HepG2 (cell line): ENCODE measurements at regions not wholly inside any gene's neighbourhood (a gene's known extent, or its start where the extent isn't known, plus 50 kb on each side); places are given as distances from the start of the nearest gene placed in this dataset.

Experiments used
- ATAC-seq: fragments of 200-7000 bp; cut with Tn5 transposase; 3 replicates; pipeline ENCODE4 v1.9.1; 2020; ENCODE audit warnings: mild to moderate bottlenecking, moderate library complexity
- BruUV-seq: library from RNA; stranded (reverse); fragments of 400-500 nt; replicated peaks from 2 replicates; lab custom pipeline; 2021; lab: Mats Ljungman, UMichigan
- CTCF ChIA-PET: fragments of 300-600 bp; formaldehyde crosslinking; extraction: SDS; loops from one replicate; lab custom pipeline; 2021; ENCODE audit warnings: low total read pairs, inconsistent platforms, low intra/inter-chr PET ratio; lab: Yijun Ruan, JAX
- POLR2A ChIA-PET: fragments of 350-600 bp; sonication (Branson Sonifier 250); formaldehyde crosslinking; loops from one replicate; lab custom pipeline; 2020; ENCODE audit warnings: antibody characterized with exemption, inconsistent platforms; lab: Yijun Ruan, JAX
- DNase-seq: peaks from one replicate; pipeline ENCODE4 v3.0.0-alpha.2; 2015; ENCODE audit warnings: low spot score
- FAIRE-seq: peaks from 3 replicates; lab custom pipeline; 2011; peaks lifted over from hg19 to GRCh38; lab: Jason Lieb, UNC
- H2AFZ ChIP-seq: one replicate; pipeline ENCODE4 v1.6.1; 2011; ENCODE audit warnings: low read length, inconsistent platforms
- H3K27ac ChIP-seq: fragments of 300-600 bp; 3 replicates; pipeline ENCODE4 v1.8.0; 2011; ENCODE audit warnings: mixed run types, mild to moderate bottlenecking, mixed read lengths, low read length, inconsistent platforms; ENCODE audit not compliant: insufficient read depth; ENCODE audit errors: extremely low read length
- H3K27me3 ChIP-seq, 2 experiments: fragments of 200-600 bp in 1 of 2; 2 replicates in 1 of 2; 3 replicates in 1 of 2; pipeline versions ENCODE4 v1.6.0 to v1.8.0; 2011; ENCODE audit warnings: low read length in 2 of 2, mild to moderate bottlenecking in 2 of 2, moderate library complexity in 2 of 2, inconsistent platforms in 1 of 2; ENCODE audit not compliant: insufficient read depth in 2 of 2, control insufficient read depth in 1 of 2
- H3K36me3 ChIP-seq, 2 experiments: fragments of 200-600 bp in 1 of 2; replicated peaks in 1 of 2; 2 replicates in 1 of 2; 3 replicates in 1 of 2; pipeline versions ENCODE4 v1.5.1 to v1.8.0; 2011; ENCODE audit warnings: low read length in 2 of 2, inconsistent platforms in 1 of 2; ENCODE audit not compliant: insufficient read depth in 2 of 2, control insufficient read depth in 1 of 2
- H3K4me1 ChIP-seq: 2 replicates; pipeline ENCODE4 v1.5.1; 2012; ENCODE audit warnings: low read length, inconsistent platforms; ENCODE audit not compliant: insufficient read depth
- H3K4me2 ChIP-seq: 2 replicates; pipeline ENCODE4 v1.6.0; 2011; ENCODE audit warnings: low read depth, low read length, inconsistent platforms
- H3K4me3 ChIP-seq, 3 experiments: fragments of 200-600 bp in 1 of 3; sonication (generic), shearing (Covaris generic) in 1 of 3; replicated peaks in 1 of 3; 2 replicates each; pipeline ENCODE4 v1.5.1; 2011 to 2016; ENCODE audit warnings: low read length in 3 of 3, inconsistent platforms in 2 of 3, low read depth in 2 of 3, mild to moderate bottlenecking in 2 of 3, control low read depth in 1 of 3, mixed read lengths in 1 of 3; ENCODE audit not compliant: insufficient read depth in 1 of 3
- H3K79me2 ChIP-seq: one replicate; pipeline ENCODE4 v1.6.1; 2011; ENCODE audit warnings: low read length, inconsistent platforms; ENCODE audit not compliant: insufficient read depth
- H3K9ac ChIP-seq: 2 replicates; pipeline ENCODE4 v1.6.0; 2011; ENCODE audit warnings: mild to moderate bottlenecking, low read depth, low read length, inconsistent platforms; ENCODE audit not compliant: insufficient read depth
- H3K9me3 ChIP-seq: 2 replicates; pipeline ENCODE4 v1.5.1; 2012; ENCODE audit warnings: mild to moderate bottlenecking, low read length
- H4K20me1 ChIP-seq: 2 replicates; pipeline ENCODE4 v1.6.0; 2011; ENCODE audit warnings: inconsistent platforms, mild to moderate bottlenecking, low read length, moderate library complexity; ENCODE audit not compliant: insufficient read depth
- ARID2 ChIP-seq: sonication (generic); formaldehyde crosslinking; IDR thresholded peaks from 2 replicates; pipeline ENCODE4 v1.8.1; 2022; ENCODE audit warnings: mild to moderate bottlenecking, missing genetic modification reagents, borderline replicate concordance
- EZH2 ChIP-seq: conservative IDR thresholded peaks from 2 replicates; pipeline ENCODE4 v1.6.1; 2012; ENCODE audit warnings: mild to moderate bottlenecking, low read depth, low read length, moderate library complexity
- JUNB ChIP-seq: sonication (generic); formaldehyde crosslinking; IDR thresholded peaks from 2 replicates; pipeline ENCODE4 v1.8.0; 2022; ENCODE audit warnings: missing genetic modification reagents, mild to moderate bottlenecking, borderline replicate concordance
- KAT8 ChIP-seq: IDR thresholded peaks from 2 replicates; pipeline ENCODE4 v1.6.1; 2016; ENCODE audit warnings: missing genetic modification reagents, missing compliant biosample characterization
- NFIB ChIP-seq: sonication (generic); formaldehyde crosslinking; IDR thresholded peaks from 2 replicates; pipeline ENCODE4 v1.9.0; 2021; ENCODE audit warnings: missing genetic modification reagents, mild to moderate bottlenecking, borderline replicate concordance
- SIN3B ChIP-seq: fragments of 150-350 bp; IDR thresholded peaks from 2 replicates; pipeline ENCODE4 v1.6.1; 2014; ENCODE audit warnings: low read length
- SMARCE1 ChIP-seq: fragments of 450-650 bp; IDR thresholded peaks from 2 replicates; pipeline ENCODE4 v1.6.1; 2017; ENCODE audit warnings: borderline replicate concordance
- YEATS2 ChIP-seq: sonication (generic); formaldehyde crosslinking; IDR thresholded peaks from 2 replicates; pipeline ENCODE4 v1.4.0; 2020; ENCODE audit warnings: missing genetic modification reagents, borderline replicate concordance
- ZFAT ChIP-seq: sonication (generic); formaldehyde crosslinking; conservative IDR thresholded peaks from 2 replicates; pipeline ENCODE4 v1.8.1; 2023; ENCODE audit warnings: missing genetic modification reagents, inconsistent platforms
- ZFP36L2 ChIP-seq: sonication (generic); formaldehyde crosslinking; IDR thresholded peaks from 2 replicates; pipeline ENCODE4 v1.4.0; 2020; ENCODE audit warnings: missing genetic modification reagents
- ZNF350 ChIP-seq: sonication (generic); formaldehyde crosslinking; IDR thresholded peaks from 2 replicates; pipeline ENCODE4 v1.4.0; 2020; ENCODE audit warnings: mild to moderate bottlenecking, low read depth, missing genetic modification reagents, borderline replicate concordance
- ZNF446 ChIP-seq: sonication (generic); formaldehyde crosslinking; IDR thresholded peaks from 2 replicates; pipeline ENCODE4 v1.5.0; 2020; ENCODE audit warnings: mild to moderate bottlenecking, missing genetic modification reagents
- ZNF451 ChIP-seq: sonication (generic); formaldehyde crosslinking; IDR thresholded peaks from 2 replicates; pipeline ENCODE4 v1.5.0; 2020; ENCODE audit warnings: mild to moderate bottlenecking, missing genetic modification reagents
- ZNF563 ChIP-seq: sonication (generic); formaldehyde crosslinking; IDR thresholded peaks from 2 replicates; pipeline ENCODE4 v1.8.0; 2022; ENCODE audit warnings: mild to moderate bottlenecking, moderate library complexity, missing genetic modification reagents
- ZNF567 ChIP-seq: sonication (generic); formaldehyde crosslinking; IDR thresholded peaks from 2 replicates; pipeline ENCODE4 v1.8.1; 2023; ENCODE audit warnings: mild to moderate bottlenecking, missing genetic modification reagents, borderline replicate concordance
- ZNF615 ChIP-seq: sonication (generic); formaldehyde crosslinking; IDR thresholded peaks from 2 replicates; pipeline ENCODE4 v1.5.0; 2020; ENCODE audit warnings: mild to moderate bottlenecking, missing genetic modification reagents, borderline replicate concordance
- in situ Hi-C: cut with HindIII; loops from 2 replicates; pipeline ENCODE4 v1.10.0; 2017; ENCODE audit warnings: low pct_unique_long_range_greater_than_20kb; ENCODE audit not compliant: extremely low pct_ligation_motif_present
- intact Hi-C: fragments of 100-400 bp; cut with micrococcal nuclease; formaldehyde crosslinking; loops from one replicate; pipeline ENCODE4 v1.10.0; 2022; ENCODE audit not compliant: unreplicated experiment
- TF ChIP-seq, protein P1 (sequence below): IDR thresholded peaks from 2 replicates; pipeline ENCODE4 v1.6.1; 2016; ENCODE audit warnings: mild to moderate bottlenecking
- TF ChIP-seq, protein P2 (sequence below): sonication (generic); formaldehyde crosslinking; IDR thresholded peaks from 2 replicates; pipeline ENCODE4 v1.5.0; 2020; ENCODE audit warnings: mild to moderate bottlenecking, missing genetic modification reagents, borderline replicate concordance

DNA sequence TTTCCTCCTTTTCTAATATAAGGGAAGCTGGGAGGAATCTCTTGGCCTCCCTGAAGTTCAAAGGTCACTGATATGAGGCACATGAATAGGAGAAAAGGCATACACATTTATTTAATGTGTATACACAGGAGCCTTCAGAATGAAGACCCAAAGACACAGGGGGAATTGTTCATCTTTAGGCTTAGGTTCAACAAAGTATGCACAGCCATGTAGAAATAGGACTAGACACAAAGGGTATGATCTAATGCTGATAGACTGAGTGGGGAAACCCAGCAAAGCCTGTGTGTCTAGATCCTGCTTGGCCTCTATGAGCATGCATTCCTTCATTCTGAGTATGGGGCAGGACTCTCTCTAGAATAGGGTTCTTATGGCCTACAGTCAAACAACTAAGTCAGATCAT, 177.1 kb upstream of the RFC3 start:
- ChIA-PET CTCF (no interaction called here), POLR2A (interaction anchor here (0.8 to 8.0 kb wide), 8 partner anchors 23 to 98 kb away, joined by 3 to 127 read pairs (median 6); no protein-coding TSS in a partner anchor)
- Histone ChIP-seq H3K4me3 (no peak overlapping the region), H3K4me2 (peak overlapping the region; percentile 23; the same call in 1 of the 2 replicates), H3K27me3 (no peaks in the 10 kb centered on the region), H3K9ac (peak overlapping the region; percentile 54), H4K20me1 (no peaks in the 10 kb centered on the region), H3K36me3 (no peaks in the 10 kb centered on the region), H3K27ac (peak overlapping the region; percentile 97), H2AFZ (no peak overlapping the region), H3K79me2 (peaks cover 7% of the 10 kb centered on the region), H3K9me3 (no peaks in the 10 kb centered on the region), H3K4me1 (peaks cover 88% of the 10 kb centered on the region)
- intact Hi-C loops: loop anchor here (1.0 kb wide), 1 partner anchor 82 kb away; no protein-coding TSS in a partner anchor
- peak; percentile 86 for FAIRE-seq
- DNase-seq: peak; percentile 90
- in situ Hi-C loops: loop anchor here (5.0 kb wide), 1 partner anchor 36 kb away; no protein-coding TSS in a partner anchor
- peak; percentile 12; the same call in 2 of the 3 replicates for ATAC-seq
- no TSS peak for BruUV-seq
- TF ChIP-seq ZNF615 (CRISPR knock-in tag) (no peak), ZNF446 (CRISPR knock-in tag) (no peak), ZNF563 (CRISPR knock-in tag) (no peak), ZNF567 (CRISPR knock-in tag) (no peak), ZNF451 (CRISPR knock-in tag) (no peak), ARID2 (no peak), SMARCE1 (no peak), EZH2 (no peak), JUNB (CRISPR knock-in tag) (no peak), ZFAT (CRISPR knock-in tag) (no peak), NFIB (no peak), ZFP36L2 (CRISPR knock-in tag) (no peak), KAT8 (no peak), ZNF350 (CRISPR knock-in tag) (no peak), YEATS2 (CRISPR knock-in tag) (no peak), SIN3B (no peak)
- TF ChIP-seq, protein P1, sequence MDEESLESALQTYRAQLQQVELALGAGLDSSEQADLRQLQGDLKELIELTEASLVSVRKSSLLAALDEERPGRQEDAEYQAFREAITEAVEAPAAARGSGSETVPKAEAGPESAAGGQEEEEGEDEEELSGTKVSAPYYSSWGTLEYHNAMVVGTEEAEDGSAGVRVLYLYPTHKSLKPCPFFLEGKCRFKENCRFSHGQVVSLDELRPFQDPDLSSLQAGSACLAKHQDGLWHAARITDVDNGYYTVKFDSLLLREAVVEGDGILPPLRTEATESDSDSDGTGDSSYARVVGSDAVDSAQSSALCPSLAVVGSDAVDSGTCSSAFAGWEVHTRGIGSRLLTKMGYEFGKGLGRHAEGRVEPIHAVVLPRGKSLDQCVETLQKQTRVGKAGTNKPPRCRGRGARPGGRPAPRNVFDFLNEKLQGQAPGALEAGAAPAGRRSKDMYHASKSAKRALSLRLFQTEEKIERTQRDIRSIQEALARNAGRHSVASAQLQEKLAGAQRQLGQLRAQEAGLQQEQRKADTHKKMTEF (CRISPR knock-in tag): no peak
- TF ChIP-seq, protein P2, sequence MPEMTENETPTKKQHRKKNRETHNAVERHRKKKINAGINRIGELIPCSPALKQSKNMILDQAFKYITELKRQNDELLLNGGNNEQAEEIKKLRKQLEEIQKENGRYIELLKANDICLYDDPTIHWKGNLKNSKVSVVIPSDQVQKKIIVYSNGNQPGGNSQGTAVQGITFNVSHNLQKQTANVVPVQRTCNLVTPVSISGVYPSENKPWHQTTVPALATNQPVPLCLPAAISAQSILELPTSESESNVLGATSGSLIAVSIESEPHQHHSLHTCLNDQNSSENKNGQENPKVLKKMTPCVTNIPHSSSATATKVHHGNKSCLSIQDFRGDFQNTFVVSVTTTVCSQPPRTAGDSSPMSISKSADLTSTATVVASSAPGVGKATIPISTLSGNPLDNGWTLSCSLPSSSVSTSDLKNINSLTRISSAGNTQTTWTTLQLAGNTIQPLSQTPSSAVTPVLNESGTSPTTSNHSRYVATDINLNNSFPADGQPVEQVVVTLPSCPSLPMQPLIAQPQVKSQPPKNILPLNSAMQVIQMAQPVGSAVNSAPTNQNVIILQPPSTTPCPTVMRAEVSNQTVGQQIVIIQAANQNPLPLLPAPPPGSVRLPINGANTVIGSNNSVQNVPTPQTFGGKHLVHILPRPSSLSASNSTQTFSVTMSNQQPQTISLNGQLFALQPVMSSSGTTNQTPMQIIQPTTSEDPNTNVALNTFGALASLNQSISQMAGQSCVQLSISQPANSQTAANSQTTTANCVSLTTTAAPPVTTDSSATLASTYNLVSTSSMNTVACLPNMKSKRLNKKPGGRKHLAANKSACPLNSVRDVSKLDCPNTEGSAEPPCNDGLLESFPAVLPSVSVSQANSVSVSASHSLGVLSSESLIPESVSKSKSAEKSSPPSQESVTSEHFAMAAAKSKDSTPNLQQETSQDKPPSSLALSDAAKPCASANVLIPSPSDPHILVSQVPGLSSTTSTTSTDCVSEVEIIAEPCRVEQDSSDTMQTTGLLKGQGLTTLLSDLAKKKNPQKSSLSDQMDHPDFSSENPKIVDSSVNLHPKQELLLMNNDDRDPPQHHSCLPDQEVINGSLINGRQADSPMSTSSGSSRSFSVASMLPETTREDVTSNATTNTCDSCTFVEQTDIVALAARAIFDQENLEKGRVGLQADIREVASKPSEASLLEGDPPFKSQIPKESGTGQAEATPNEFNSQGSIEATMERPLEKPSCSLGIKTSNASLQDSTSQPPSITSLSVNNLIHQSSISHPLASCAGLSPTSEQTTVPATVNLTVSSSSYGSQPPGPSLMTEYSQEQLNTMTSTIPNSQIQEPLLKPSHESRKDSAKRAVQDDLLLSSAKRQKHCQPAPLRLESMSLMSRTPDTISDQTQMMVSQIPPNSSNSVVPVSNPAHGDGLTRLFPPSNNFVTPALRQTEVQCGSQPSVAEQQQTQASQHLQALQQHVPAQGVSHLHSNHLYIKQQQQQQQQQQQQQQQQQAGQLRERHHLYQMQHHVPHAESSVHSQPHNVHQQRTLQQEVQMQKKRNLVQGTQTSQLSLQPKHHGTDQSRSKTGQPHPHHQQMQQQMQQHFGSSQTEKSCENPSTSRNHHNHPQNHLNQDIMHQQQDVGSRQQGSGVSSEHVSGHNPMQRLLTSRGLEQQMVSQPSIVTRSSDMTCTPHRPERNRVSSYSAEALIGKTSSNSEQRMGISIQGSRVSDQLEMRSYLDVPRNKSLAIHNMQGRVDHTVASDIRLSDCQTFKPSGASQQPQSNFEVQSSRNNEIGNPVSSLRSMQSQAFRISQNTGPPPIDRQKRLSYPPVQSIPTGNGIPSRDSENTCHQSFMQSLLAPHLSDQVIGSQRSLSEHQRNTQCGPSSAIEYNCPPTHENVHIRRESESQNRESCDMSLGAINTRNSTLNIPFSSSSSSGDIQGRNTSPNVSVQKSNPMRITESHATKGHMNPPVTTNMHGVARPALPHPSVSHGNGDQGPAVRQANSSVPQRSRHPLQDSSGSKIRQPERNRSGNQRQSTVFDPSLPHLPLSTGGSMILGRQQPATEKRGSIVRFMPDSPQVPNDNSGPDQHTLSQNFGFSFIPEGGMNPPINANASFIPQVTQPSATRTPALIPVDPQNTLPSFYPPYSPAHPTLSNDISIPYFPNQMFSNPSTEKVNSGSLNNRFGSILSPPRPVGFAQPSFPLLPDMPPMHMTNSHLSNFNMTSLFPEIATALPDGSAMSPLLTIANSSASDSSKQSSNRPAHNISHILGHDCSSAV (CRISPR knock-in tag): no peak
